Left ventricle myocardium inferior (tissue), 1 donor: ENCODE measurements at regions not wholly inside any gene's neighbourhood (a gene's known extent, or its start where the extent isn't known, plus 50 kb on each side); places are given as distances from the start of the nearest gene placed in this dataset.

Experiments
- DNase-seq: peaks from one replicate; pipeline ENCODE4 v3.0.0-alpha.2; 2020
- H3K27ac ChIP-seq: fragments of 200-600 bp; replicated peaks from 2 replicates; pipeline ENCODE4 v1.8.0; 2021
- H3K27me3 ChIP-seq: fragments of 200-600 bp; 2 replicates; pipeline ENCODE4 v1.8.0; 2021; ENCODE audit warnings: low read depth
- H3K36me3 ChIP-seq: fragments of 200-600 bp; 2 replicates; pipeline ENCODE4 v1.8.0; 2021
- H3K4me1 ChIP-seq: fragments of 200-600 bp; 2 replicates; pipeline ENCODE4 v1.8.0; 2021
- H3K4me3 ChIP-seq: fragments of 200-600 bp; 2 replicates; pipeline ENCODE4 v1.8.0; 2021; ENCODE audit warnings: mild to moderate bottlenecking, moderate library complexity
- H3K9me3 ChIP-seq: fragments of 200-600 bp; replicated peaks from 2 replicates; pipeline ENCODE4 v1.8.0; 2021
- intact Hi-C: fragments of 100-400 bp; cut with micrococcal nuclease; formaldehyde crosslinking; loops from one replicate; pipeline ENCODE4 v1.11.0; 2022
- TF ChIP-seq, protein P1 (sequence below): fragments of 200-600 bp; IDR thresholded peaks from 2 replicates; pipeline ENCODE4 v1.8.0; 2021; ENCODE audit warnings: antibody characterized with exemption, mild to moderate bottlenecking, borderline replicate concordance
- donor health status: DM: no; HTN: yes; CAD: no; lungs with severe emphysema.

DNA sequence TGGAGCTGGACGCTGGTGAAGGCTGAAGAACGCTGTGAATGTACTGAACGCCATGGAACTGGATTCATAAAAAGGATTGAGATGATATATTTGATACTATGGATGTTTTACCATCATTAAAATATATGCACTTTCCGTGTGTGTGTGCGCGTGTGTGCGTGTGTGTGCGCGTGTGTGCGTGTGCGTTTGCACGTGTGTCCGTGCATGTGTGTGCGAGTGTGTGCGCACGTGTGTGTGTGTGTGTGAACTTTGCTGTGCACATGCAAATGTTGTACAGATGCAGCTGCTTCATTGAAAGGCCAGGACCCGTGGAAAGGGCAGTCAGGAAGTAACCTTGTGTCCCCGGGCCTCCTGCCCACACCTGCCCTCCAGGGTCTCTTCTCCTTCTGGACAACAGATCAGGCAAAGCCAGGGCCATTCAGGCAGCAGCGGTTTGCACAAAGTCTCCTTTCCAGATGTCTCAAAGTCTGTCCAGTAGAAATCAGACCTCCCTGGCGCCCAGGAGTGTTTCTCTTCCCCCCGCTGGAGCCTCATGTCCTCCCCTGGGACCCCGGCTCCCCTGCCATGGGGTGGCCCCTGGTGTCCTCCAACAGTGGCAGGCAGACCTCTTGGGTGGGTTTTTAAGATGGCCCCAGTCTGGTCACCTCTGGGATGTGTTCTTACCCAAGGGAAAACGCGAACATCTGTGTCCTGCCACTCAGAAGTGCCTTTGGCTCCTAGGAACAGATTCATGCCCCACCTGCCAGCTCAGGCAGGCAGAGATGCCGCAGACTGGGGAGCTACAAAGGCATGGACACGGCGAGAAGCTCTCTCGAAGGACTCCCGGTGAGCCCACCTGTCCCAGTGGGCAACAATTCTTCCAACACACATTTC, 86.1 kb upstream of the GPC1 start:
- intact Hi-C loops, result no loop called here
- Histone ChIP-seq H3K27ac (no peak overlapping the region), H3K36me3 (no peaks in the 10 kb centered on the region), H3K4me1 (no peaks in the 10 kb centered on the region), H3K27me3 (peaks cover 5% of the 10 kb centered on the region), H3K4me3 (no peak overlapping the region), H3K9me3 (peaks cover 13% of the 10 kb centered on the region)
- TF ChIP-seq, protein P1, sequence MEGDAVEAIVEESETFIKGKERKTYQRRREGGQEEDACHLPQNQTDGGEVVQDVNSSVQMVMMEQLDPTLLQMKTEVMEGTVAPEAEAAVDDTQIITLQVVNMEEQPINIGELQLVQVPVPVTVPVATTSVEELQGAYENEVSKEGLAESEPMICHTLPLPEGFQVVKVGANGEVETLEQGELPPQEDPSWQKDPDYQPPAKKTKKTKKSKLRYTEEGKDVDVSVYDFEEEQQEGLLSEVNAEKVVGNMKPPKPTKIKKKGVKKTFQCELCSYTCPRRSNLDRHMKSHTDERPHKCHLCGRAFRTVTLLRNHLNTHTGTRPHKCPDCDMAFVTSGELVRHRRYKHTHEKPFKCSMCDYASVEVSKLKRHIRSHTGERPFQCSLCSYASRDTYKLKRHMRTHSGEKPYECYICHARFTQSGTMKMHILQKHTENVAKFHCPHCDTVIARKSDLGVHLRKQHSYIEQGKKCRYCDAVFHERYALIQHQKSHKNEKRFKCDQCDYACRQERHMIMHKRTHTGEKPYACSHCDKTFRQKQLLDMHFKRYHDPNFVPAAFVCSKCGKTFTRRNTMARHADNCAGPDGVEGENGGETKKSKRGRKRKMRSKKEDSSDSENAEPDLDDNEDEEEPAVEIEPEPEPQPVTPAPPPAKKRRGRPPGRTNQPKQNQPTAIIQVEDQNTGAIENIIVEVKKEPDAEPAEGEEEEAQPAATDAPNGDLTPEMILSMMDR, result no peak
- DNase-seq, result no peak

DNA sequence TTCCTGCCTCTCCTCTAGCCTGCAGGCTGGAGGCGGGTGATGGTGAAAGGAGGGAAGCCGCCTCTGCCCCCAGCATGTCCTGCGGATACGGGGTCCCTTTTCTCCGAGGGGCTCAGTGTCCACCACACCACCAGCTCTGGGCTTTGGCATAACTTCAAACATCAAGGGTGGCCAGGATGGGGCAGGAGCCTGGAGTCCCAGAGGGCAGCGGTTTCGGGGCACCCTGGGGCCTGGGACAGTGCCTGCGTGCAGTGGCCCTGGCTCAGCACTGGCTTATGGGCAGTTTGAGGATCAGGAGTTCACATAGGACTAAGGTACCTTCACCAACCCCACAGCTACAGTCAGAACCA, 85.5 kb upstream of the GPC1 start:
- intact Hi-C loops, result no loop called here
- no peak overlapping the region for H3K27ac ChIP-seq
- no peak overlapping the region for H3K4me3 ChIP-seq
- peaks cover 5% of the 10 kb centered on the region for H3K27me3 ChIP-seq
- DNase-seq, result no peak
- peaks cover under 1% of the 10 kb centered on the region for H3K4me1 ChIP-seq
- H3K9me3 ChIP-seq, result peaks cover 7% of the 10 kb centered on the region
- H3K36me3 ChIP-seq, result no peaks in the 10 kb centered on the region
- TF ChIP-seq, protein P1, result no peak

DNA sequence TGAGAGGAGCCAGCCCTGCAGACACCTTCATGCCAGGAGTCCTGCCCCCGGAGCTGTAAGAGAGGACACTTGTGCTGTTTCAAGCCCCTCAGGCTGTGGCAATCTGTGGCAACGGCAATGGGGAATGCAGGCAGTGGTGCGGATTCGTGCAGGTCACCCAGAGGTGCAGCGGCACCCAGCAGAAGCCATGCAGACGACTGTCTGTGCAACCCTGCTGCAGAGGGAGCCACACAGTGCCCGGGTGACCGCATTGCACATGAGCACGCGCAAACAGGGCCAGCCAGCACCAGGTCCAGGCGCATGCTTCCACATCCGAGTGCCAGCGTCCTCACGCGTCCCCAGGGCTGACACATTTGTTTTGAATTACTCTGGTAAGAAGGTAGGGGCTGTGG, 84.8 kb upstream of the GPC1 start:
- intact Hi-C loops, result no loop called here
- no peak for DNase-seq
- Histone ChIP-seq H3K27ac (no peak overlapping the region), H3K36me3 (no peaks in the 10 kb centered on the region), H3K27me3 (peaks cover 5% of the 10 kb centered on the region), H3K9me3 (no peaks in the 10 kb centered on the region), H3K4me3 (no peak overlapping the region), H3K4me1 (peaks cover 5% of the 10 kb centered on the region)
- TF ChIP-seq, protein P1, result no peak

GRCh38 chr2:240351088-240351741, 84.2 kb upstream of the GPC1 start:
- H3K27ac ChIP-seq, result no peak overlapping the region
- H3K4me3 ChIP-seq, result no peak overlapping the region
- H3K27me3 ChIP-seq, result peaks cover 5% of the 10 kb centered on the region
- peaks cover 5% of the 10 kb centered on the region for H3K4me1 ChIP-seq
- H3K36me3 ChIP-seq, result no peaks in the 10 kb centered on the region
- intact Hi-C loops, result no loop called here
- H3K9me3 ChIP-seq, result no peaks in the 10 kb centered on the region
- DNase-seq, result no peak
- TF ChIP-seq, protein P1, result no peak

- peaks cover 5% of the 10 kb centered on the region for H3K4me1 ChIP-seq
- TF ChIP-seq, protein P1, result no peak
- intact Hi-C loops, result no loop called here
- no peak overlapping the region for H3K27ac ChIP-seq
- H3K36me3 ChIP-seq, result no peaks in the 10 kb centered on the region
- H3K4me3 ChIP-seq, result no peak overlapping the region
- no peaks in the 10 kb centered on the region for H3K9me3 ChIP-seq
- DNase-seq, result no peak
- H3K27me3 ChIP-seq, result peaks cover 5% of the 10 kb centered on the region
Measured at GRCh38 chr2:240351826-240352426, 83.5 kb upstream of the GPC1 start.
